ENCODE measurements at regions not wholly inside any gene's neighbourhood (a gene's known extent, or its start where the extent isn't known, plus 50 kb on each side); places are given as distances from the start of the nearest gene placed in this dataset.

GRCh38 chr3:139216958-139217357 lies 126.9 kb upstream of the MRPS22 start:
- Histone ChIP-seq H2AFZ (ENCODE audit: low read depth, low read length) (no peak overlapping the region), H3K4me1 (ENCODE audit: insufficient read depth, low read length) (no peaks in the 10 kb centered on the region), H3K4me3 (ENCODE audit: low read depth in 1 of 2, low read length in 2 of 2) (no peak overlapping the region), H3K36me3 (ENCODE audit: insufficient read depth, low read length) (no peaks in the 10 kb centered on the region), H3K4me2 (ENCODE audit: insufficient read depth, low read length) (no peak overlapping the region), H3K9me3 (ENCODE audit: insufficient read depth, low read length, severe bottlenecking) (no peaks in the 10 kb centered on the region), H3K79me2 (ENCODE audit: insufficient read depth, low read length) (no peaks in the 10 kb centered on the region), H3K27me3 (ENCODE audit: insufficient read depth, low read length, poor library complexity) (peaks cover 14% of the 10 kb centered on the region), H3K9ac (ENCODE audit: low read depth, low read length) (no peak overlapping the region), H3K27ac (ENCODE audit: low read length) (no peak overlapping the region), H4K20me1 (ENCODE audit: insufficient read depth, low read length) (no peaks in the 10 kb centered on the region)
- DNase-seq: no peak
- no peak for ATAC-seq (ENCODE audit: insufficient read depth, low read depth)
- TF ChIP-seq, protein P1, sequence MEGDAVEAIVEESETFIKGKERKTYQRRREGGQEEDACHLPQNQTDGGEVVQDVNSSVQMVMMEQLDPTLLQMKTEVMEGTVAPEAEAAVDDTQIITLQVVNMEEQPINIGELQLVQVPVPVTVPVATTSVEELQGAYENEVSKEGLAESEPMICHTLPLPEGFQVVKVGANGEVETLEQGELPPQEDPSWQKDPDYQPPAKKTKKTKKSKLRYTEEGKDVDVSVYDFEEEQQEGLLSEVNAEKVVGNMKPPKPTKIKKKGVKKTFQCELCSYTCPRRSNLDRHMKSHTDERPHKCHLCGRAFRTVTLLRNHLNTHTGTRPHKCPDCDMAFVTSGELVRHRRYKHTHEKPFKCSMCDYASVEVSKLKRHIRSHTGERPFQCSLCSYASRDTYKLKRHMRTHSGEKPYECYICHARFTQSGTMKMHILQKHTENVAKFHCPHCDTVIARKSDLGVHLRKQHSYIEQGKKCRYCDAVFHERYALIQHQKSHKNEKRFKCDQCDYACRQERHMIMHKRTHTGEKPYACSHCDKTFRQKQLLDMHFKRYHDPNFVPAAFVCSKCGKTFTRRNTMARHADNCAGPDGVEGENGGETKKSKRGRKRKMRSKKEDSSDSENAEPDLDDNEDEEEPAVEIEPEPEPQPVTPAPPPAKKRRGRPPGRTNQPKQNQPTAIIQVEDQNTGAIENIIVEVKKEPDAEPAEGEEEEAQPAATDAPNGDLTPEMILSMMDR (IDR thresholded peaks at IDR 0.05; ENCODE audit: borderline replicate concordance, extremely low read depth, low read length, poor library complexity, severe bottlenecking): no peak
- no peak for TF ChIP-seq EZH2 (IDR thresholded peaks at IDR 0.05; ENCODE audit: borderline replicate concordance, low read depth, low read length, severe bottlenecking)

- no peak overlapping the region for H3K4me2 ChIP-seq (ENCODE audit: insufficient read depth, low read length)
- no peaks in the 10 kb centered on the region for H3K9me3 ChIP-seq (ENCODE audit: insufficient read depth, low read length, severe bottlenecking)
- no peak overlapping the region for H3K4me3 ChIP-seq (ENCODE audit: low read depth in 1 of 2, low read length in 2 of 2)
- H3K36me3 ChIP-seq (ENCODE audit: insufficient read depth, low read length): no peaks in the 10 kb centered on the region
- TF ChIP-seq, protein P1 (IDR thresholded peaks at IDR 0.05; ENCODE audit: borderline replicate concordance, extremely low read depth, low read length, poor library complexity, severe bottlenecking): no peak
- no peak for TF ChIP-seq EZH2 (IDR thresholded peaks at IDR 0.05; ENCODE audit: borderline replicate concordance, low read depth, low read length, severe bottlenecking)
- no peak overlapping the region for H2AFZ ChIP-seq (ENCODE audit: low read depth, low read length)
- no peaks in the 10 kb centered on the region for H4K20me1 ChIP-seq (ENCODE audit: insufficient read depth, low read length)
- no peak for DNase-seq
- no peak overlapping the region for H3K9ac ChIP-seq (ENCODE audit: low read depth, low read length)
- H3K27me3 ChIP-seq (ENCODE audit: insufficient read depth, low read length, poor library complexity): peaks cover 14% of the 10 kb centered on the region
- no peaks in the 10 kb centered on the region for H3K4me1 ChIP-seq (ENCODE audit: insufficient read depth, low read length)
- no peak overlapping the region for H3K27ac ChIP-seq (ENCODE audit: low read length)
- no peak for ATAC-seq (ENCODE audit: insufficient read depth, low read depth)
- no peaks in the 10 kb centered on the region for H3K79me2 ChIP-seq (ENCODE audit: insufficient read depth, low read length)
Observed at GRCh38 chr3:139217633-139218032, 126.2 kb upstream of the MRPS22 start.

DNA sequence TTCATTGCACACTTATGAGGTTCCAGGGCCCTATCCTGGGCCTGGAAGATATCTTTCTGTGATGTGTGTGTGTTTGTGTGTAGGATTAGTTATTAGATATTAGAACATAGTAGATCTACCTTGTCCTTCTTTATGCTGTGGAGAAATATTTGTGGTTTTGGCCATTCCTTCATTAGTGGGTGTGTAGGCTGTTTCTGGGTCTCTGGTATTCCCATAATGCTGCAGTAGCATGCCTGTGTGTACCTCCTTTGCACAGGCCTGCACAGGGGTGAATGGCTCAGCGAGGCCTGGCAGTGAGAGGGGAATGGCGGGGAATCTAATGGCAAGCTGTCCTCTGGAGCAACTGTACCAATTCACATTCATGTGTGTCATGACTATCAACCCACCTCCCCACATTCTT lies 125.8 kb upstream of the MRPS22 start:
- Histone ChIP-seq H3K27me3 (ENCODE audit: insufficient read depth, low read length, poor library complexity) (peaks cover 14% of the 10 kb centered on the region), H3K4me3 (ENCODE audit: low read depth in 1 of 2, low read length in 2 of 2) (no peak overlapping the region), H4K20me1 (ENCODE audit: insufficient read depth, low read length) (no peaks in the 10 kb centered on the region), H3K4me2 (ENCODE audit: insufficient read depth, low read length) (no peak overlapping the region), H3K36me3 (ENCODE audit: insufficient read depth, low read length) (no peaks in the 10 kb centered on the region), H3K9ac (ENCODE audit: low read depth, low read length) (no peak overlapping the region), H2AFZ (ENCODE audit: low read depth, low read length) (no peak overlapping the region), H3K9me3 (ENCODE audit: insufficient read depth, low read length, severe bottlenecking) (no peaks in the 10 kb centered on the region), H3K4me1 (ENCODE audit: insufficient read depth, low read length) (no peaks in the 10 kb centered on the region), H3K79me2 (ENCODE audit: insufficient read depth, low read length) (no peaks in the 10 kb centered on the region), H3K27ac (ENCODE audit: low read length) (no peak overlapping the region)
- TF ChIP-seq, protein P1 (IDR thresholded peaks at IDR 0.05; ENCODE audit: borderline replicate concordance, extremely low read depth, low read length, poor library complexity, severe bottlenecking): no peak
- no peak for TF ChIP-seq EZH2 (IDR thresholded peaks at IDR 0.05; ENCODE audit: borderline replicate concordance, low read depth, low read length, severe bottlenecking)
- no peak for ATAC-seq (ENCODE audit: insufficient read depth, low read depth)
- no peak for DNase-seq

GRCh38 chr3:139219463-139219862 lies 124.4 kb upstream of the MRPS22 start:
- Histone ChIP-seq H3K9ac (ENCODE audit: low read depth, low read length) (no peak overlapping the region), H3K27me3 (ENCODE audit: insufficient read depth, low read length, poor library complexity) (peaks cover 14% of the 10 kb centered on the region), H3K4me1 (ENCODE audit: insufficient read depth, low read length) (no peaks in the 10 kb centered on the region), H3K27ac (ENCODE audit: low read length) (no peak overlapping the region), H3K4me2 (ENCODE audit: insufficient read depth, low read length) (no peak overlapping the region), H3K9me3 (ENCODE audit: insufficient read depth, low read length, severe bottlenecking) (no peaks in the 10 kb centered on the region), H3K36me3 (ENCODE audit: insufficient read depth, low read length) (no peaks in the 10 kb centered on the region), H4K20me1 (ENCODE audit: insufficient read depth, low read length) (no peaks in the 10 kb centered on the region), H2AFZ (ENCODE audit: low read depth, low read length) (no peak overlapping the region), H3K79me2 (ENCODE audit: insufficient read depth, low read length) (no peaks in the 10 kb centered on the region), H3K4me3 (ENCODE audit: low read depth in 1 of 2, low read length in 2 of 2) (no peak overlapping the region)
- ATAC-seq (ENCODE audit: insufficient read depth, low read depth) (no peak), DNase-seq (no peak)
- TF ChIP-seq, protein P1 (IDR thresholded peaks at IDR 0.05; ENCODE audit: borderline replicate concordance, extremely low read depth, low read length, poor library complexity, severe bottlenecking): no peak
- TF ChIP-seq EZH2 (IDR thresholded peaks at IDR 0.05; ENCODE audit: borderline replicate concordance, low read depth, low read length, severe bottlenecking): no peak

Data from DND-41 (cell line).